ENCODE measurements at regions not wholly inside any gene's neighbourhood (a gene's known extent, or its start where the extent isn't known, plus 50 kb on each side); places are given as distances from the start of the nearest gene placed in this dataset.

DNA sequence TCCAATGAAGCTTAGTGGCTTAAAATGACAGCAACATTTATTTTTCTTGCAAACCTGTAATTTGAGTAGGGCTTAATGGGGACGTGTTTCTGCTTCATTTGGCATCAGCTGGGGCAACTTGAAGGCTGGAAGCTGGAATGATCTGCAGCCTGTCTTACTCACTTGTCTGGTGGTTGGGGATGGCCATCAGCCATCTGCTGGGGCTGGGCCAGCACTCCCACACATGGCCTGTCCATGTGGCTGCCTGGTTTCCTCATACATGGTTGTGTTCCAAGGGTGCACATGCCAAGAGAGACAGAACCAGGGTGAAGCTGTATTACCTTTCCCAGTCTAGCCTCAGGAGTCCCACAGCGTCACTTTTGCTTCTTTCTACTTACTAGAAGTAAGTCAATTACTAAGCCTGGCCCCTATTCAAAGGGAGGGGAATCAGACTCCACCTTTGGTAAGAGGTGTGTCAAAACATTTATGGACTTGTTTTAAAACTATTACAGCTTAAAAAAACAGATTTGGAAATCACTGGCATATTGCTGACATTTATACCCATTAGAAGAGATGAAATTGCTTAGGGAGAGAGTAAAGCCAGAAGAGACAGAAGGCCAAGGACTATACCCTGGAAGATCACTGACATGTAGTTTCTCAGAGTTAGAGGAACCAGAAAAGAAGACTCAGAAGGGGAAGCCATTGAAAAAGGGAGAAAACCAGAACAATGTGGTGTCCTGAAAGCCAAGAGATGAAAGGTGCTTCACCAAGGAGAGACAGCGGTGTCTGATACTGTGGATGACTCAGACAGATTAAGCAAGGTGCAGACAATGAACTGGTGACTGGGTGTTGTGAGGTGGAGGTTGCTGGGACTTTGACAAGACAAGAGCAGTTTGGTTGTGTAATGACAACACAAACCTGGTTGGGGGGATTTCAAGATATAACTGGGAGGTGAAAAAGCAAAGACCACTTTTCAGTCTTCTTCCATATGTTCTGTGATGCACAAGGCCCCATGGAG, 345.2 kb downstream of the GJA1 start:
- TF ChIP-seq POLR2A (IDR thresholded peaks at IDR 0.05; ENCODE audit: low read length) = no peak
- no peak for TF ChIP-seq GATA1 (IDR thresholded peaks at IDR 0.05; ENCODE audit: low read depth, low read length)

Measured in erythroblast (primary cell).